ENCODE measurements at regions not wholly inside any gene's neighbourhood (a gene's known extent, or its start where the extent isn't known, plus 50 kb on each side); places are given as distances from the start of the nearest gene placed in this dataset.

GRCh38 chr2:167861574-167862193, 385.7 kb downstream of the STK39 start:
- no peak overlapping the region for H2AFZ ChIP-seq (ENCODE audit: low read depth, low read length)
- peak overlapping the region; percentile 65; the same call in 1 of the 2 replicates for H3K9ac ChIP-seq (ENCODE audit: low read length)
- H3K27ac ChIP-seq (ENCODE audit: low read length), result peak overlapping the region; percentile 96
- H3K4me2 ChIP-seq (ENCODE audit: low read length), result peak overlapping the region; percentile 80
- no peaks in the 10 kb centered on the region for H4K20me1 ChIP-seq (ENCODE audit: insufficient read depth, low read length)
- peaks cover 72% of the 10 kb centered on the region for H3K4me1 ChIP-seq (ENCODE audit: low read length)
- no peaks in the 10 kb centered on the region for H3K27me3 ChIP-seq (ENCODE audit: low read depth, low read length)
- H3K36me3 ChIP-seq (replicated peaks; ENCODE audit: low read depth, low read length), result no peaks in the 10 kb centered on the region
- peak overlapping the region; percentile 57 for H3K4me3 ChIP-seq (ENCODE audit: low read length)
- no peaks in the 10 kb centered on the region for H3K79me2 ChIP-seq (ENCODE audit: low read length)
- H3K9me3 ChIP-seq (ENCODE audit: insufficient read depth, low read length), result no peaks in the 10 kb centered on the region
- no peak for TF ChIP-seq EZH2phosphoT487 (IDR thresholded peaks at IDR 0.05; ENCODE audit: low read depth)
- no peak for TF ChIP-seq CTCF (IDR thresholded peaks at IDR 0.05; ENCODE audit: low read depth, low read length)

GRCh38 chr2:167860082-167860481, 387.3 kb downstream of the STK39 start:
- Histone ChIP-seq H2AFZ (ENCODE audit: low read depth, low read length) (no peak overlapping the region), H4K20me1 (ENCODE audit: insufficient read depth, low read length) (no peaks in the 10 kb centered on the region), H3K9me3 (ENCODE audit: insufficient read depth, low read length) (no peaks in the 10 kb centered on the region), H3K4me3 (ENCODE audit: low read length) (peak overlapping the region; percentile 57), H3K4me2 (ENCODE audit: low read length) (peak overlapping the region; percentile 80), H3K9ac (ENCODE audit: low read length) (peak overlapping the region; percentile 65), H3K27me3 (ENCODE audit: low read depth, low read length) (no peaks in the 10 kb centered on the region), H3K79me2 (ENCODE audit: low read length) (no peaks in the 10 kb centered on the region), H3K36me3 (replicated peaks; ENCODE audit: low read depth, low read length) (no peaks in the 10 kb centered on the region), H3K4me1 (ENCODE audit: low read length) (peaks cover 76% of the 10 kb centered on the region), H3K27ac (ENCODE audit: low read length) (peak overlapping the region; percentile 96)
- no peak for TF ChIP-seq CTCF (IDR thresholded peaks at IDR 0.05; ENCODE audit: low read depth, low read length)
- TF ChIP-seq EZH2phosphoT487 (IDR thresholded peaks at IDR 0.05; ENCODE audit: low read depth), result no peak

- no peak overlapping the region for H2AFZ ChIP-seq (ENCODE audit: low read depth, low read length)
- H3K4me3 ChIP-seq (ENCODE audit: low read length), result no peak overlapping the region
- H3K79me2 ChIP-seq (ENCODE audit: low read length), result no peaks in the 10 kb centered on the region
- peak overlapping the region; percentile 96 for H3K27ac ChIP-seq (ENCODE audit: low read length)
- peak overlapping the region; percentile 80 for H3K4me2 ChIP-seq (ENCODE audit: low read length)
- no peaks in the 10 kb centered on the region for H4K20me1 ChIP-seq (ENCODE audit: insufficient read depth, low read length)
- peaks cover 75% of the 10 kb centered on the region for H3K4me1 ChIP-seq (ENCODE audit: low read length)
- H3K27me3 ChIP-seq (ENCODE audit: low read depth, low read length), result no peaks in the 10 kb centered on the region
- no peaks in the 10 kb centered on the region for H3K9me3 ChIP-seq (ENCODE audit: insufficient read depth, low read length)
- H3K36me3 ChIP-seq (replicated peaks; ENCODE audit: low read depth, low read length), result no peaks in the 10 kb centered on the region
- TF ChIP-seq EZH2phosphoT487 (IDR thresholded peaks at IDR 0.05; ENCODE audit: low read depth), result no peak
- TF ChIP-seq CTCF (IDR thresholded peaks at IDR 0.05; ENCODE audit: low read depth, low read length), result no peak
- H3K9ac ChIP-seq (ENCODE audit: low read length), result peak overlapping the region; percentile 14; the same call in 1 of the 2 replicates
Observed at GRCh38 chr2:167859676-167860075, 387.7 kb downstream of the STK39 start.

GRCh38 chr2:167858086-167858485, 389.3 kb downstream of the STK39 start:
- Histone ChIP-seq H4K20me1 (ENCODE audit: insufficient read depth, low read length) (no peaks in the 10 kb centered on the region), H3K4me2 (ENCODE audit: low read length) (no peak overlapping the region), H3K36me3 (replicated peaks; ENCODE audit: low read depth, low read length) (no peaks in the 10 kb centered on the region), H3K27me3 (ENCODE audit: low read depth, low read length) (no peaks in the 10 kb centered on the region), H3K79me2 (ENCODE audit: low read length) (no peaks in the 10 kb centered on the region), H3K27ac (ENCODE audit: low read length) (no peak overlapping the region), H3K4me3 (ENCODE audit: low read length) (no peak overlapping the region), H3K9me3 (ENCODE audit: insufficient read depth, low read length) (no peaks in the 10 kb centered on the region), H3K9ac (ENCODE audit: low read length) (no peak overlapping the region), H3K4me1 (ENCODE audit: low read length) (peaks cover 60% of the 10 kb centered on the region), H2AFZ (ENCODE audit: low read depth, low read length) (no peak overlapping the region)
- TF ChIP-seq CTCF (IDR thresholded peaks at IDR 0.05; ENCODE audit: low read depth, low read length) (no peak), EZH2phosphoT487 (IDR thresholded peaks at IDR 0.05; ENCODE audit: low read depth) (no peak)

Data from OCI-LY3 (cell line).